Neural progenitor cell (in vitro differentiated cells): ENCODE measurements at regions not wholly inside any gene's neighbourhood (a gene's known extent, or its start where the extent isn't known, plus 50 kb on each side); places are given as distances from the start of the nearest gene placed in this dataset.

Experiments used
- CTCF ChIP-seq: fragments of 200-600 bp; sonication (generic); IDR thresholded peaks from 2 replicates; pipeline ENCODE4 v1.5.1; 2017; ENCODE audit warnings: antibody characterized with exemption, mild to moderate bottlenecking
- EZH2 ChIP-seq: fragments of 200-600 bp; sonication (generic); IDR thresholded peaks from 2 replicates; pipeline ENCODE4 v1.6.1; 2017; ENCODE audit warnings: antibody characterized with exemption, mild to moderate bottlenecking, moderate library complexity

- no peak for TF ChIP-seq CTCF
- TF ChIP-seq EZH2: no peak
These were observed 166.4 kb upstream of the FANCL start for GRCh38 chr2:58407487-58407886.
